Activated naive CD4-positive, alpha-beta T cell treated with anti-CD3 and anti-CD28 coated beads, Interleukin-2, amount 50 U/mL, for 24 hours (primary cell): ENCODE measurements at regions not wholly inside any gene's neighbourhood (a gene's known extent, or its start where the extent isn't known, plus 50 kb on each side); places are given as distances from the start of the nearest gene placed in this dataset.

Experiments used
- H3K27ac Mint-ChIP-seq: one replicate; pipeline ENCODE4 v1.8.0; 2021; ENCODE audit warnings: mild to moderate bottlenecking, mixed read lengths
- H3K27me3 Mint-ChIP-seq: one replicate; pipeline ENCODE4 v1.8.0; 2021; ENCODE audit warnings: mixed read lengths
- H3K36me3 Mint-ChIP-seq: one replicate; pipeline ENCODE4 v1.8.0; 2021; ENCODE audit warnings: mixed read lengths
- H3K4me1 Mint-ChIP-seq: one replicate; pipeline ENCODE4 v1.8.0; 2021; ENCODE audit warnings: mixed read lengths
- H3K4me3 Mint-ChIP-seq: one replicate; pipeline ENCODE4 v1.8.0; 2021; ENCODE audit warnings: mild to moderate bottlenecking, mixed read lengths
- H3K9me3 Mint-ChIP-seq: one replicate; pipeline ENCODE4 v1.8.0; 2021; ENCODE audit warnings: mixed read lengths

GRCh38 chr22:22425783-22426624 lies 82.5 kb downstream of the ZNF280B start:
- Mint-ChIP-seq H3K36me3 (no peaks in the 10 kb centered on the region), H3K4me1 (no peaks in the 10 kb centered on the region), H3K4me3 (no peak overlapping the region), H3K27me3 (peaks cover 4% of the 10 kb centered on the region), H3K27ac (no peak overlapping the region), H3K9me3 (no peaks in the 10 kb centered on the region)

GRCh38 chr22:22427542-22428065 lies 80.9 kb downstream of the ZNF280B start:
- Mint-ChIP-seq H3K27me3 (peaks cover 3% of the 10 kb centered on the region), H3K36me3 (no peaks in the 10 kb centered on the region), H3K9me3 (no peaks in the 10 kb centered on the region), H3K4me3 (no peak overlapping the region), H3K27ac (no peak overlapping the region), H3K4me1 (no peaks in the 10 kb centered on the region)

GRCh38 chr22:22428222-22429098 lies 80.1 kb downstream of the ZNF280B start:
- Mint-ChIP-seq H3K36me3 (no peaks in the 10 kb centered on the region), H3K27ac (no peak overlapping the region), H3K4me3 (no peak overlapping the region), H3K9me3 (no peaks in the 10 kb centered on the region), H3K4me1 (no peaks in the 10 kb centered on the region), H3K27me3 (peaks cover 3% of the 10 kb centered on the region)

- Mint-ChIP-seq H3K36me3 (no peaks in the 10 kb centered on the region), H3K27me3 (peaks cover 3% of the 10 kb centered on the region), H3K4me3 (no peak overlapping the region), H3K9me3 (no peaks in the 10 kb centered on the region), H3K4me1 (no peaks in the 10 kb centered on the region), H3K27ac (no peak overlapping the region)
These were observed 79.0 kb downstream of the ZNF280B start for GRCh38 chr22:22429369-22430108.

GRCh38 chr22:22430111-22430820 lies 78.3 kb downstream of the ZNF280B start:
- H3K4me3 Mint-ChIP-seq: no peak overlapping the region
- H3K27ac Mint-ChIP-seq: no peak overlapping the region
- no peaks in the 10 kb centered on the region for H3K9me3 Mint-ChIP-seq
- H3K36me3 Mint-ChIP-seq: no peaks in the 10 kb centered on the region
- peaks cover 2% of the 10 kb centered on the region for H3K27me3 Mint-ChIP-seq
- no peaks in the 10 kb centered on the region for H3K4me1 Mint-ChIP-seq

GRCh38 chr22:22431271-22432220 lies 77.0 kb downstream of the ZNF280B start:
- H3K27ac Mint-ChIP-seq: no peak overlapping the region
- H3K36me3 Mint-ChIP-seq: no peaks in the 10 kb centered on the region
- H3K9me3 Mint-ChIP-seq: no peaks in the 10 kb centered on the region
- no peaks in the 10 kb centered on the region for H3K4me1 Mint-ChIP-seq
- peaks cover 2% of the 10 kb centered on the region for H3K27me3 Mint-ChIP-seq
- no peak overlapping the region for H3K4me3 Mint-ChIP-seq

- no peaks in the 10 kb centered on the region for H3K36me3 Mint-ChIP-seq
- H3K27ac Mint-ChIP-seq: no peak overlapping the region
- H3K4me3 Mint-ChIP-seq: no peak overlapping the region
- H3K4me1 Mint-ChIP-seq: no peaks in the 10 kb centered on the region
- H3K9me3 Mint-ChIP-seq: no peaks in the 10 kb centered on the region
- peaks cover 5% of the 10 kb centered on the region for H3K27me3 Mint-ChIP-seq
These were observed 76.1 kb downstream of the ZNF280B start for GRCh38 chr22:22432479-22432878.

GRCh38 chr22:22432937-22433336 lies 75.6 kb downstream of the ZNF280B start:
- Mint-ChIP-seq H3K36me3 (no peaks in the 10 kb centered on the region), H3K27me3 (peaks cover 8% of the 10 kb centered on the region), H3K9me3 (no peaks in the 10 kb centered on the region), H3K27ac (no peak overlapping the region), H3K4me1 (no peaks in the 10 kb centered on the region), H3K4me3 (no peak overlapping the region)

- Mint-ChIP-seq H3K4me3 (no peak overlapping the region), H3K27me3 (peaks cover 11% of the 10 kb centered on the region), H3K4me1 (no peaks in the 10 kb centered on the region), H3K36me3 (no peaks in the 10 kb centered on the region), H3K9me3 (no peaks in the 10 kb centered on the region), H3K27ac (no peak overlapping the region)
These were observed 74.8 kb downstream of the ZNF280B start for GRCh38 chr22:22433770-22434169.
